GM21576 (cell line): ENCODE measurements at regions not wholly inside any gene's neighbourhood (a gene's known extent, or its start where the extent isn't known, plus 50 kb on each side); places are given as distances from the start of the nearest gene placed in this dataset.

ENCODE experiments used
- ATAC-seq: cut with Tn5 transposase; IDR thresholded peaks from one replicate; pipeline ENCODE4 v1.9.1; 2021; ENCODE audit warnings: mild to moderate bottlenecking, moderate library complexity; ENCODE audit not compliant: unreplicated experiment

DNA sequence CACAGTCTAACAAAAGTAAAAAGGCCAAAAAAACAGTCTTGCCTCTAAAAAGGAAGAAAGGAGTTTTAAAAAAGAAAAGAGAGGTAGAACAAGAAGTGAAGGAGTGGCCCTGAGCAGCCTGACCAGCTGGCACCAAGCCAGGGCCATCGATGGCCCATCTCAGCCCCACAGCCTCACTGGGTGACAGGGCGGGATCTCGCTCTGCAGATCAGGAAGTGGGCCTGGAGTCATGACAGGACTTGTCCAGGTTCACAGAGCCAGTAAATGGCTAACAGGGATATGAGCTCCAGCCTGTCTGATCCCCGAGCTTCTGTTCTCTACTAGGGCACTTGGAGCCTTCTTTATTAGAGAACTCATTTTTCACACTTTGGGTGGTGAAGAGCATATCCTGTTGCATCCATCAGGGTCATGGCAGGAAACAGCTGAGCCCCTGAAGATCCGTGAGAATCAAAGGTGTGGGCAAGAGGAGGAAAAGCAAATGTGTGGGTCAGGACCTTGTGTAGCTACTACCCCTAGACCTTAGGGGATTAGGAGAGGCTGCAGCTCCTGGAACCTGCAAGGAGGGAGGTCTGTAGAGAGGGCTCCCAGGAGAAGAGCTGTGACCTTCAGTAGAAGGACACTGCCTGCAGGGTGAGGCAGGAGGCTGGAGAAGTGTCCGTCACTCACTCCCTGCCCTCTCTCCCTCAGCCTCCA lies 299.0 kb upstream of the MSX2 start:
- no peak for ATAC-seq

DNA sequence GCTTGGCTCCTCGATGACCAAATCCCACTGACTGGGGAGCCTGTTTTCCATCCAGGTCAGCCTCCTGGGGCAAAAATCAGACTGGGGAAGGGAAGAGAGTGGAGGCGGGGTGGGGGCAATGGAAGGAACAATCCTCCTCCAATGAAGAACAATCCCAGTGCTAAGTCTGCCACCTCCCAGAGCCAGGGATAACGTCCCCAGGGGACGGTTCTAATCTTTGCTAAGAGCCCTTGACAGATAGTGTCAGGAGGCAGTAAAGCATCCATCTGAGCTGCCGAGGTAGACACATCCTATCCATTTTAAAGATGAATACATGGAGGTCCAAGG lies 298.5 kb upstream of the MSX2 start:
- no peak for ATAC-seq

DNA sequence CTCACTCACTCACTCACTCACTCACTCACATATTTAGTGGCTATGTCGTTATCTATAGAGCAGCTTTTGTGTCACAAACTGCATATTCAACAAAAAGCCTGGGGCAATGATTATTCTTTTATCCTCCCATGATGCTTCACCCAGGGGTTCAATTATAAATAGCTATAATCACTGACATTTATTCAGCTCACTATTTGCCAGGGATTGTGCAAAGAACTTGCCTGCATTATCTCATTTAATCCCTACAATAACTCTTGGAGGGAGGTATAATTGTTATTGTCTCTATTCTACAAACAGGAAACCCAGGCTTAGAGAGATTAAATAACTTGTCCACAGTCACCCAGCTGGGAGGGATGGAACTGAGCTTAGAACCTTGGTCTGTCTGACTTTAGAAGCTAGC lies 298.0 kb upstream of the MSX2 start:
- no peak for ATAC-seq

DNA sequence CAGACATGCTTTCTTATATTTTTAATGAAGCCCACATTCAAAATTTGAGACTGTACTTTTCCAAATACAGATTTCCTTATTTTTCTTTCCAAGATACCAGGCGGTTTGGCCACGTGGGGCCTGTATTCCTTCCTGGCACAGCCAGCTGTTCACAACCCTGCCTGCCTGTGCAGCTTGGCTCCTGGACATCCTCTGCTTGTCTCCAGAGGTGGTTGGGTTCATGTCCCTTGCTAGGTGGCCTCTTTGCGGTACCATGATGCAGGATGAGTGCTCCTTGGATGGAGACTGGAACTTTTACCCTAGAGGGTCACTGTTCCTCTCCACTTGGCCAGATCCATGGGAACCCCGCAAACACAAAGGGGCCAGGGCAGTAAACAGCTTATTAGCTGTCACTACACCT lies 297.5 kb upstream of the MSX2 start:
- no peak for ATAC-seq

DNA sequence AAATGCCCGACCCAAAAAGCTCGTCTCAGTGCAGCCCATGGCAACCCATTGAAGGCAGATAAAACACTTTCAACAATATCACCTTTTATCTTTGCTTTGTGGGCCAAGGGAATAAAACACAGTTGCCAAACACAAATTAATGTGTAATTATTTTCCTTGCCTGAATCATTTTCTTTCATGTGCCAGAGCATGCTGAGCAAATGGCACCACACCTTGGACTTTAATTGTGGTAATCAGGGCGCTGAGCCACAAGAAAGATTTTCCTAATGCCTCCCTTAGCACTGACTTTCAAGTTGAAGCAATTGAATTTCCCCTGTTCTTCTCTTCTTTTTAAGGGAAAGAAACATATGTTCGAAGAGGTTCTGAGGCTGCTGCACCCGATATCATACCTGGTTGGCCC lies 297.1 kb upstream of the MSX2 start:
- no peak for ATAC-seq

DNA sequence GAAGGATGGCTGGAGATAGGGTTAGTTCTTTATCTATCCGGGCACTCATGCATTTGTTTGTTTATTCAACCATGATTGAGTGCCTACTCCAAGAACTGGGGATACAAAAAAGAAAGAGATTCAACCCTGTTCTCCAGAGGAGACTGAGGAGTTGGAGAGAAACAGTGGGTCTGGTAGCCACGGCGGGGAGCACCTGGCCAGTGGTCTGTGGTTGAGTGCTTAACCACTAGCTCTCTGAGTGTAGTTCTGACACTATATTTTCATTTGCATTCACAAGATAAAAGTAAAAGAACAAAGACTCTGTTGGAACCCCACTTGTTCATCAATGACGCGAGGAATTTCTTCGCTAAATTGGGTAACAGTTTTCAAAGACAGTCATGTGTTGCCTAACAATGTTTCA lies 295.5 kb upstream of the MSX2 start:
- ATAC-seq = no peak

DNA sequence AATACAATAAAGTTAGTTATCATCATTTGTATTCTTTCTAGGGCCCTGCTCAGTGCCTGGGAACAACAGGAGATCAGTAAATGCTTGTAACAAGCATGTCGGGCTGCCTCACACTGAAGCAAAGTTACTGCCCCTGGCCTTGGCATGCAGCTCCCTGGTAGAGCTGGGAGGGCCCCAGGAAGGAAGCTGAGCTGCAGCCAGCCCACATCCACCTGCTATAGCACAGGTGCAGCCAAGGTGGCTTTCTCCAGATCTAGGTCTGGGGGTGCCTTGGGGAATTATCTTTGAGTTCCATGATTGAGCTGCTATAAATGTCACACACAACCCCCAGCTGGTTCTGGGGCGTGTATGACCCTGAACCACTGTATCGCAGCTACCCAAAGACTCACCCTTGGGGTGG lies 293.4 kb upstream of the MSX2 start:
- no peak for ATAC-seq

DNA sequence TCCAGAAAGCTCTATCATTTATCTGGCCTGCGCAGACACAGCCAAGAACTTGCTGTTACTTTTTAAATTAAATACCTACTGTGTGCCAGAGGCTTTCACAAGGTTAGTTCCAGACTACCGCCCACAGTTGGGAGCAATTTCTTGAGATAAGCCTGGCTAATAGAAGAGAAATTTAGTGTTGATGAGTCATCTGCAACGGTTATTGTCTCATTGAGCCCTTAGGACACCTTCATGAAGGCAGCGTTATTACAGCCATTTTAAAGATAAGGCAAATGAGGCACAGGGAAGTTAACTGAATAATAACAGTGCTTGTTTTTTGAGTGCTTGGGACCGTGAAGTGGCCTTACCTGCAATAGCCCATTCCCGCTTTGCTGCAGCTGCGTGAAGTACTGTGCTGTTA lies 292.9 kb upstream of the MSX2 start:
- ATAC-seq = no peak

DNA sequence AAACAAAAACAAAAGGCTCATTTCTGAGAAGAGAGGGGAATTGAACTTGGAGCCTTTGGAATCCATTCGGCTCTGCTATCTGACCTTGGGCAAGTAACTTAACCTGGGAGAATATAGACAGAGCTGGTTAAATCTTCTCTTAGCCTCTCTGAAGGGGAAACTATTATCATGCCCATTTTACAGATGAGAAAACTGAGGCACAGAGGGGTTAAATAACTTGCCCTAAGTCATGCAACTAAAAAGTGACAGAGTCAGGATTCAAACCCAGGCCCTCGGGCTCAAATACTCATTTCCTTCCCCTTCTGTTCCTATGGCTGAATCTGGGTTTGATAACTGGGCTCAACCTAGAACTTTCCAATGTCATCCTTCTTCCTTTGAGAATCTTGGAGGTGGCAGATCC lies 291.3 kb upstream of the MSX2 start:
- no peak for ATAC-seq

DNA sequence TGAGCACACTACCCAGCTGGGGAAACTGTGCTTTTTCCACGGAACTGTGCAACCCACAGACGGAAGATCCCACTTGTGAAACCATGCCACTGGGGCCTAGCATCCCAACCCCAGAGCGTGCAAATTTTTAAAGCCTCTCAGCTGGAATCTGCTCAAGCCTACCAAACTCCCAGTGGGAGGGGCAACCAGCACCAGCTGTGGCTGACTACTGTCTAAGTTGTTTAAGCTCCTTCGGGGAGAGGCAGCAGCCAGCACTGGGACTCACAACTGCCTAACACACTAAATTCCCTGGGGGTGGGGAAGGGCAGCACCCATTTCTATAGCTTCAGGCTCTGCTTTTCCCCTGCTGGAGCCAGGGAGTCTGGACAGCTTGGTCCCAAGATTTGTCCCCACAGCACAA lies 287.6 kb upstream of the MSX2 start:
- no peak for ATAC-seq

DNA sequence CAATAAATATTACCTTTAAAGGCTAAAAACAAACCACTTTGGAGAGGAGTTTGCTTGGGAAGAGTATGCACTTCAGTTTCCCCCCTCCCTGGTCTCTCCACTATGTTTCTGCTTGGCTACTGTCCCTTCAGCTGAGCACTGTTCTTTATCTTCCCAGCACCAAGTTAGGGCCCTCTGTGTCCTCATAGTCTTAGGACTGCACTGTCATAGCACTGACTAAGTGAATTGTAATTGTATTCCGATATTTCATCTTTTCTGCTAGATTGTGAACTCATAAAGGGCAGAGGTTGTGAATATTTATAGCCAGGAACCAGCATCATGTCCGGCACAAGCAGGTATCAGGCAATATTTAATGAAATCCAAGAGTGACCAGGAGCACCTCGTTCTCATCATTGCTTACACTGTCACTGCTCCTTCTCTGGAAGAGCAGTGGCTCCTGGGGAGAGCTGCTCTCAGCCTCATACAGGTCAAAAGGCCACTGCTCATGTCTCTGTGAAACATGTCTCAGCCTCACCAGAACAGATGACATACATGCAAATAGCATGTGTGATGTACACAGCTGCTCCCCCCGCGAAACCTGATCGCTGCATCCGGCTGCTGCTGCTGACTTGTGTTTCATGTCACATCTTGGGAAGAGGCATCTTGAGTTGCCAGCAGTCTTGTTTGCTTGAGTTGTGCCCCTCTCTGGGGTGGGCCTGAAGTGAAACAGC lies 279.7 kb upstream of the MSX2 start:
- no peak for ATAC-seq

DNA sequence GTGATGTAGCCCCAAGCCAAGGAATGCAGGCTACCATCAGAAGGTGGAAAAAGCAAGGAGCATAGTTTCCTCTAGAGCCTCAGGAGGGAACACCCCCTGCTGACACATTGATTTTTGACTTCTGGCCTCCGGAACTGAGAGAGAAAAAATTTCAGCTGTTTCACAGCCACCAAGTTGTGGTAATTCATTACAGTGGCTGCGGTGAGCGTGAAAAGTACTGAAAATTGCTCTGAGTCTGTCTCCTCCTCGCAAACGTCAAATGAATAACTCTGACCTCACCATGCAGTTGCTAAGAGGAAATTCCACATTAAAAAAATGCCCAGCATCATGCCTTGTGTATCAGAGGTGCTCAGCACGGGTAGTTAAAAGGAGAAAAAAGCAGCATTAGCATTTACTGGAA lies 277.9 kb upstream of the MSX2 start:
- no peak for ATAC-seq

DNA sequence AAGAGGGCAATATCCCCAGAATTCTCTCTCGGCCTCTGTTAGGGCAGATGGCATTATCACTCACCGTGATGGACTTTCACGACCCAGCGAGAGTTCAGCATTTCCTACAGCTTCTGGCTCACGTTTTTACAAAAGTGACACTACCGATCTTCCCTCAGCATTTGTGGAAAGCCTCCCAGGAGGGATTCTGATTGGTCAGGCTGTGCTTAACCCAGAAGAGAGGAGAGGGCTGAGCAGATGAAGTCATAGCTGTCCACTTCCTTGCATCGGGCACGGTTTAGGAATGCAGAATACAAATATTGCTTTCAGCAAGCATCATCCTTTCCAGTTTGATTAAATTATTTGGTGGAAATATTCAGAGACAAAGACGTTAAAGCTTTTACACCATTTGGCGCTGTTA lies 277.4 kb upstream of the MSX2 start:
- ATAC-seq = no peak

DNA sequence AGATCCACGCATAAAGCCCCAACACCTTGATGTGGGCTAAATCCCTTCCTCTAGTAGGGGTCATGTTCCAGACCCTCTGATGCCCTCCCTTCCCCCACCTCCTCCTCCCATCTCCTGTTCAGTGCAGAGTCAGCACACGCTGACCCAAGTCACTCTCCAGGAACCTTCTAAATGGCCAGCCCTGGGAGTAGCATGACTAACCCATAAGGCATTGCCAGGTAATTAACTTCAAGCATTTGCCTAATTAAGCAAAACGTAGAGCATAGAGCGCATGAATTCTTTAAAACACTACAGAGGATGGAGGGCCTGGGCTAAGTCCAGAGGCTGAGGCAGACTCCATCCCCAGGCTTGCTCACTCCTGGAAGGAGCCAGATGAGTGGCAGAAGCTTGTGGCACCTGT lies 276.3 kb upstream of the MSX2 start:
- ATAC-seq = no peak

DNA sequence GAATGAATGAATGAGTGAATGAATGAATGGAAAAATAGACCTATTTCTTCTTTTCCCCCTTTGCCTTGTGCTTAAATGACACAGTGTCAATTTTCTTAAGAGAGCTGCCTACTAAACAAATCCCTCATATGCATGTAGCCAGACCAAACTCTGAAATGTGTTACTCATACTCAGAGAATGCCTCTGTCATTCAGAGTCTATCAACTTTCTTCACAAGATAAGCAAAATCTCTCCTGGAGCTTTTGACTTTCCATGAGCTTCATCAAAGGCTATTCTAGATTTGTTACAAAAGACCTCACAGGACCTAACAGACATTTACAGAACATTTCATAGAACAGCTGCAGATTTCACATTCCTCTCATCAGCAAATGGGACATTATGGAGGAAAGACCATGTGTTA lies 275.7 kb upstream of the MSX2 start:
- ATAC-seq = no peak

DNA sequence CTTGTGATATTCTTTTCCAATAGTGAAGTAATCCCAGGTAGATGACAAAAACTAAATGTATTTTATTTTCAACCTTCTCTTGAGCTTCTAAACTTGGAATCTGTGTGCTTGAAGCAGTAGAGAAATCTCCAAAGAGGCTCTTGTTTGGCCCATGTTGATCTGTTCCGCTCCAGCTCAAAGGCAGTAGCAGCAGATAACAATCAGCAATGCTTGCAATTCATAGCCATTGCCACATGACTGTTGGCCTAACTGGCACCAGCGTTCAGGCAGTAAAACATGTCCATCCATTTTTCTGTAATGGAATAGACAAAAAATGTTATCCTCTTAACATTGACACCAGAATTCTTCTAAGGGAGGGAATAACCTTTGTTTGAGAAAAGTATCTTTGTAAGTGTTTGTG lies 270.7 kb upstream of the MSX2 start:
- ATAC-seq = no peak

DNA sequence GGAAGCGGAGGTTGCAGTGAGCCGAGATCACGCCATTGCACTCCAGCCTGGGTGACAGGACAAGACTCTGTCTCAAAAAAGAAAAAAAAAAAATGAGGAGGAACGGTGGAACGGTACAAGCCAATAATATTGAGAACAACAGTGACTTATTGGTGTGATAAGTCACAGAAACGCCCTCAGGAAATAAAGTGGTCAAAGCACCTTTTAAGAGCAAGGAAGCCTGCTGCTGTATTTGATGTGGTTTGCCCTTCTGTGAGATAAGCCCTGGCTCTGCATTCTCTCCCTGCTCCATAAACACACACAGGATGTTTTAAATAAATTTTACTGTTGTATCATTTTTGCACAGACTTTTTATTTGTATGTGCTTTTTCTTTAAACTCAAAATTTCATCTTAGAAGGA lies 269.9 kb upstream of the MSX2 start:
- no peak for ATAC-seq

DNA sequence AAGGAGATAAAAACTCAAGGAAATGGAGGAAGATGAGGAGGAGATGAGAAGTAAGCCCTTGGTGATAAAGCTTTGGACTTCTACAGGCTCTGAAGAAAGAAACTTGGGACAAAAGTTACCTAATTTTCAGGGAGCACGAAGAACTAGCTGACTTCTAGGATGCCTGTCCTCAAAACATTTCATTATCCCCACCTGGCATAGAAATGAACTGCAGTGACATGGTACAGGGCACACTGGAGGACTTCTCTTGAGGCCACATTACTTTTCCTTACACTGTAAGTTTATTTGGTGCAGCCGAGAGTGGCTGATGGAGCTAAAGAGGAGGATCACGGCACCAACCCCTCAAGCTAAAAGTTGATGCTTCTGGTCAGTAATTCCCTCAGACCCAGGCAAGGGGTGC lies 269.5 kb upstream of the MSX2 start:
- no peak for ATAC-seq

DNA sequence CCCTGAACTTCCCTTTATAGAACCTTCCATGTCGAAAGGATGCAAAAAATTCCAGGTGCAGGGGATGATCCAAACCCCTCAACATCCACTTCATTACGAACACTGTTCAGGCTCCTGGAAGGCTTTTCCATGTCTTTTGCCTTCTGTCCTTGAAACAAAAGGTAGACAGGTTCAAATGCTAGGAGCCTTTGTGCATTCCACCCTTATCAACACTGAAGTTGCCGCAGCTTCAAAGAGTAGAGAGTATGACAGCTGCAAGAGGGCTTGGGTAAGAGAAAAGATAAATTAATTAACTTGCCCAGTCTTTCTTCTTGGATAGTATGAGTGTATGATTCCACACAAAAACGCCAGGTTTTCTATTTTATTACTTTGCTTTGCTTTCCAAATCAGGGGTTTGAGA lies 269.1 kb upstream of the MSX2 start:
- ATAC-seq = no peak

DNA sequence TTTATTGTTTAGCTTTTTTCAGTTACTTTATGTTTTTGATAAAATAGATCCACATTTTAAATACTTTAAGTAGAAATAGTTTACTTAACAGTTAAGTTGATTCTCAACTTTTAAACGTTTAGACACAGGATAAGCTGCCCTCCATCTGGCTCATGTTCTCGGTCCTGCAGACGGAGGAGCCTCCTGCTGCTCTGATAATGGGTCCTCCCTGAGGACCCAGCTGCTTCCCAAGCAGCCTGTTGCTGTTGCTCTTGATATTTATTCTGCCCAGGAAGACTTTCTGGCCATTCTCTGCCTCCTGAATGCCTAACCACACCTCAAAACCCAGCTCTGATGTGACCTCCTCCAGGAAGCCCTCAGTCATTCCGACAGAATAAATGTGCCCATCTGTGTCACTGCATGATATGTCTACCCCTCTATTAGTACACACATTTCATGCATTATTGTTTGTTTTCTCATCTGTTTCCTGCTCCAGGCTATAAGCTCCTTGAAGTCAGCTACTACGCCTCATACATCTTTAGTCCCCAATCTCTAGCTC lies 267.2 kb upstream of the MSX2 start:
- ATAC-seq = no peak

DNA sequence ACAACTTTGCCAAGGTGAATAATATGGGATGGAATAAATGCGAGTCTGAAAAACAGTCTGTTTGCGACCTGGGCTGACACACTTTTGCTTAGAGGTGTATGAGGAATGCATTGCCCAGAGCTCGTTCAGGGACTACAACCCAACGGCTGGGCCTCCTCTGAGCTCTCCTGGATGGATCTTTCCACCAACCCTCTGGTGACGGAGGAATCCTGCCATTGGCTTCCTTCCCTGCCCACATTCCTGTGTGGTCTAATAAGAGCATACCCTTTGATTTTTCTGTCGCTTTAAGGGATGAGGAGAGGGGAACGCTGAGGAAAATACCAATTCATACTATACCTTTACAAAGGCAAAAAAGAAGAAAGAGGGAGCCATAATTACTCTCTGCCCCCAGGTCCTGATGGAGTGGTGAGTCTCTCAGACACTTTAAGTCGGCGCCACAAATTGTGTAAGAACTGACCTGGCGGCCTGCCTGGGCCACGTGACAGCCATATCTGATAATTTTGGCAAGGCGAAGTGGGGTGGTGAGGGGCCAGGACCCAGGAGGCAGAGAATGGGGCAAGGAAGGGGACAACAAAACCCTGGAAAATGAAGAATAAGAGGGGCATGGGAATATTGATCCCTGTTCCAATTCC lies 265.2 kb upstream of the MSX2 start:
- no peak for ATAC-seq

DNA sequence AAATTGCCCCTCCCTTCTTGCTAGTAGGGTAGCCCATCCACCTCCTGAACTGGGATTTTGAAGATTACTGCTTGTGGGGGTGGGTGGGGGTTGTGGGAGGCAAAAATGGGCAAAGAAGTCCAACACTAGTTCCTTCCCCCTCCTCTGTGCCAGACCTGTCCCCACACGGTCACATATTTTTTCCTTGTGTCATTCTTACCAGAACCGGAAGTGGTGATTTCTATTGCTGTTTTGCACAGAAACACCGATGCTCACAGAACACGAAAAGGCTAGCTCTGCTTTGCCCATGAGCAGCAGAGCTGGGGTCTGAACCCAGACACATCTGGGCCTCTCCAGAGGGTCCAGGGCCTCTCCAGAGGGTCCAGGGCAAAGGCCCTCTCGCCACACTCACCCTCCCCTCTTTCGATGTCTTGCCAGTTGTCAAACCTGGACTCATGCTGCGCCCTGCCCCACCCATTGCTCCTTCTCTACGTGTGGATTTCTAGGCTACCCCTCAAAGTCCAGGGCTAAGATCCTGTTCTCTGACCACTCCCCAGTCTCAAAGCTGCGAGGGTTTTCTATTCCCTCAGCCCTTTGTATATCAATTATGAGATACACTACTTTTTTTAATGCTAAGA lies 264.4 kb upstream of the MSX2 start:
- no peak for ATAC-seq
